HL-60/S4 (cell line): ENCODE measurements at regions not wholly inside any gene's neighbourhood (a gene's known extent, or its start where the extent isn't known, plus 50 kb on each side); places are given as distances from the start of the nearest gene placed in this dataset.
"Not testable (repeated sequence)": the region's sequence is repeated elsewhere in the genome, so short reads cannot be mapped to it uniquely, and the experiment has no call there.

Source experiments
- in situ Hi-C: fragments of 300-500 bp; cut with MboI; formaldehyde crosslinking; loops from 2 replicates; pipeline ENCODE4 v1.14.3; 2022; ENCODE audit warnings: low sequenced_read_pairs

- in situ Hi-C loops: no loop called here
Observed at GRCh38 chr9:71514344-71514975, 253.9 kb downstream of the CEMIP2 start.

- in situ Hi-C loops: no loop called here
Observed at GRCh38 chr9:71509054-71509453, 259.3 kb downstream of the CEMIP2 start.

GRCh38 chr9:71508141-71508540 lies 260.2 kb downstream of the CEMIP2 start:
- in situ Hi-C loops: not testable (repeated sequence)

- in situ Hi-C loops: no loop called here
Observed at GRCh38 chr9:71506821-71507220, 261.5 kb downstream of the CEMIP2 start.

GRCh38 chr9:71504636-71505035 lies 263.7 kb downstream of the CEMIP2 start:
- in situ Hi-C loops: no loop called here

GRCh38 chr9:71498691-71499090 lies 269.6 kb downstream of the CEMIP2 start:
- in situ Hi-C loops: no loop called here

- in situ Hi-C loops: no loop called here
Observed at GRCh38 chr9:71490810-71491209, 277.5 kb downstream of the CEMIP2 start.

- in situ Hi-C loops: no loop called here
Observed at GRCh38 chr9:71487061-71487460, 281.3 kb downstream of the CEMIP2 start.

- in situ Hi-C loops: no loop called here
Observed at GRCh38 chr9:71485326-71485725, 283.0 kb downstream of the CEMIP2 start.

- in situ Hi-C loops: no loop called here
Observed at GRCh38 chr9:71483436-71483835, 284.9 kb downstream of the CEMIP2 start.

- in situ Hi-C loops: no loop called here
Observed at GRCh38 chr9:71479621-71480020, 288.7 kb downstream of the CEMIP2 start.

- in situ Hi-C loops: no loop called here
Observed at GRCh38 chr9:71472400-71472799, 295.9 kb downstream of the CEMIP2 start.

- in situ Hi-C loops: no loop called here
Observed at GRCh38 chr9:71465392-71465791, 302.9 kb downstream of the CEMIP2 start.

GRCh38 chr9:71459082-71459481 lies 309.2 kb downstream of the CEMIP2 start:
- in situ Hi-C loops: no loop called here

- in situ Hi-C loops: no loop called here
Observed at GRCh38 chr9:71446473-71447411, 321.6 kb downstream of the CEMIP2 start.

GRCh38 chr9:71446106-71446472 lies 322.2 kb downstream of the CEMIP2 start:
- in situ Hi-C loops: no loop called here

- in situ Hi-C loops: no loop called here
Observed at GRCh38 chr9:71442937-71443336, 321.5 kb upstream of the TRPM3 start.

- in situ Hi-C loops: no loop called here
Observed at GRCh38 chr9:71441266-71441665, 319.8 kb upstream of the TRPM3 start.

- in situ Hi-C loops: no loop called here
Observed at GRCh38 chr9:71431931-71432330, 310.5 kb upstream of the TRPM3 start.

- in situ Hi-C loops: not testable (repeated sequence)
Observed at GRCh38 chr9:71407341-71407740, 285.9 kb upstream of the TRPM3 start.

- in situ Hi-C loops: no loop called here
Observed at GRCh38 chr9:71403106-71403505, 281.7 kb upstream of the TRPM3 start.

- in situ Hi-C loops: no loop called here
Observed at GRCh38 chr9:71393005-71393404, 271.6 kb upstream of the TRPM3 start.
